C4-2B (cell line): ENCODE measurements at regions not wholly inside any gene's neighbourhood (a gene's known extent, or its start where the extent isn't known, plus 50 kb on each side); places are given as distances from the start of the nearest gene placed in this dataset.
A peak's percentile ranks its signal among the peaks of the same experiment; 100 is the strongest.
"Not testable (repeated sequence)": the region's sequence is repeated elsewhere in the genome, so short reads cannot be mapped to it uniquely, and the experiment has no call there.

ENCODE experiments used
- H3K27ac ChIP-seq: fragments of 450-650 bp; 2 replicates; pipeline ENCODE4 v1.5.1; 2017
- ZFX ChIP-seq: fragments of 450-650 bp; IDR thresholded peaks from 2 replicates; pipeline ENCODE4 v1.6.1; 2017
- TF ChIP-seq, protein P1 (sequence below): fragments of 450-650 bp; conservative IDR thresholded peaks from 2 replicates; pipeline ENCODE4 v1.5.1; 2017; ENCODE audit warnings: mild to moderate bottlenecking

DNA sequence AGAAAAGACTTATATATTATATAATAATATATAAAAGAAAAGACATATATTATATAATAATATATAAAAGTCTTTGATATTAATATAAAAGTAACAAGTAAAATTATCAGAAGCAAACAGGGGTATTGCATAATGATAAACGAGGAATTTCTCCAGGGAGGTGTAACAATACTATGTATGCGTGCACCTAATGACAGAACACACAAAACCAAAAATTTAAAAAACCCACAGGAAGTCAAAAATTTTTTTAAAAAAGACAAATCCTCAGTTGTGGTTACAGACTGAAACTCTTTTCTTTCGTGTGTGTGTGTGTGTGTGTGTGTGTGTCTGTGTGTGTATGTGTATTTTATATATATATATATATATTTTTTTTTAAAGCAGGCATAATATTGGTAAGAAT, 279.2 kb upstream of the DPP6 start:
- TF ChIP-seq, protein P1, sequence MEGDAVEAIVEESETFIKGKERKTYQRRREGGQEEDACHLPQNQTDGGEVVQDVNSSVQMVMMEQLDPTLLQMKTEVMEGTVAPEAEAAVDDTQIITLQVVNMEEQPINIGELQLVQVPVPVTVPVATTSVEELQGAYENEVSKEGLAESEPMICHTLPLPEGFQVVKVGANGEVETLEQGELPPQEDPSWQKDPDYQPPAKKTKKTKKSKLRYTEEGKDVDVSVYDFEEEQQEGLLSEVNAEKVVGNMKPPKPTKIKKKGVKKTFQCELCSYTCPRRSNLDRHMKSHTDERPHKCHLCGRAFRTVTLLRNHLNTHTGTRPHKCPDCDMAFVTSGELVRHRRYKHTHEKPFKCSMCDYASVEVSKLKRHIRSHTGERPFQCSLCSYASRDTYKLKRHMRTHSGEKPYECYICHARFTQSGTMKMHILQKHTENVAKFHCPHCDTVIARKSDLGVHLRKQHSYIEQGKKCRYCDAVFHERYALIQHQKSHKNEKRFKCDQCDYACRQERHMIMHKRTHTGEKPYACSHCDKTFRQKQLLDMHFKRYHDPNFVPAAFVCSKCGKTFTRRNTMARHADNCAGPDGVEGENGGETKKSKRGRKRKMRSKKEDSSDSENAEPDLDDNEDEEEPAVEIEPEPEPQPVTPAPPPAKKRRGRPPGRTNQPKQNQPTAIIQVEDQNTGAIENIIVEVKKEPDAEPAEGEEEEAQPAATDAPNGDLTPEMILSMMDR, result no peak
- no peak for TF ChIP-seq ZFX
- H3K27ac ChIP-seq, result no peak overlapping the region

DNA sequence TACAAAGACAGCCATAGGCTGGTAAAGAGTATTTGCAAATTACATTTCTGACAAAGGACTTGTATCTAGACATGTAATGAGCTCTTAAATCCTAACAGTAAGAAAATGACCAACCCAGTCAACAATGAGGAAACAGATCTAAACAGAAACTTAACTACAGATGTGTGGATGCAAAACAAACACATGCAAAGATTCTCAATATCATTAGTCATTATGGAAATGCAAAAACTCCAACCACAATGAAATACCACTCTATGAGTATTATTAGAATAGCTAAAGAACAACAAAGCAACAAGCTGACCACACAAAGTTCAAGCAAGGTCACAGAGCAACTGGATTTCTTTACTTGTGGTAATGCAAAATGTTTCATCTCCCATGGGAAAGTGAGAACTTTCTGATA, 275.3 kb upstream of the DPP6 start:
- not testable (repeated sequence) for H3K27ac ChIP-seq

DNA sequence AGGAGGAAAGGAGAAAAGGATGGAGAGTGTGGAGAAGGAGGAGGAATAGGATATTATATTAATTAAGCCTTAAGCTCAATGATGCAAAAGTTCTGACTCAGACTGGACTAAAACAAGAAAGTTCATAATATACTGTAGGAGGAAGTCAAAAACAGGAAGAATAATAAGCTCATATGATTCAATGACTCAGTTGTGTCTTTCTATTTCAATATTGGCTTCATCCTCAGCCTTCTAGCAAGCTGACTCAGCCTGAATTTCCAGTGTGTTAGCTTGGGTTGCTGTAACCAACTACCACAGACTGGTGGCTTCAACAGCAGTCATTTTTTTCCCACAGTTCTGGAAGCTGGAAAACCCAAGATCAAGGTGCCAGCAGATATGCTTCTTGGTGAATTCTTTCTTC, 254.8 kb upstream of the DPP6 start:
- H3K27ac ChIP-seq, result not testable (repeated sequence)

DNA sequence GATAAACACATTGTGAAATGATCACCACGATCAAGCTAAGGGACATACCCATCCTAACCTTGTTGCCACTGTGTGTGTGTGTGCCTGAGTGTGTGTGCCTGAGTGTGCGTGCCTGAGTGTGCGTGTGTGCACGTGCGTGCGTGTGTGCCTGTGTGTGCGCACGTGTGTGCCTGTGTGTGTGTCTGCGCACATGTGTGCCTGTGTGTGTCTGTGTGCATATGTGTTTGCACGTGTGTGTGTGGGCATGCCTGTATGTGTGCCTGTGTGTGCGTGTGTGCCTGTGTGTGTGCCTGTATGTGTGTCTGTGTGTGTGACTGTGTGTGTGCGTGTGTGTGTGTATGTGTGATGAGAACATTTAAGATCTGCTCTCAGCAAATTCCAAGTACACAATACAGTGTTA, 244.1 kb upstream of the DPP6 start:
- no peak for TF ChIP-seq ZFX
- no peak overlapping the region for H3K27ac ChIP-seq

DNA sequence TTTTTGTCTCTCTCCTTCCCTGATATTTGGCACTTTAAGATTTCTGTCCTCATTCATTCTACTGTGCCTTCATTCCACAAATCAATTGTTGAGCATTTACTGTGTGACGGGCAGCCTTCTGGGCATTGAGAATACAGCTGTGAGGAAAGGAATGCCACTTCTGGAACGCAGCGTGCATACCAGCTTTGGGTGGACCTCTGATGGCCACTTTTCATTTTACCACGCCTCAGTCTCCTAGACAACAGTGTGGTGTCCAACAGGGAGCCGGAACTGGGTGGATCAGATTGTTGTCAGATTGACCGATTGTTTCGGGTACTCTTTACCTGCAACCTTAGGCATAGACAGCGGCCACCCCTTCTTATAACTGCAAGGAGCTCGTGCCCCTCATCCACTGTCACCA, 222.7 kb upstream of the DPP6 start:
- no peak overlapping the region for H3K27ac ChIP-seq
- TF ChIP-seq, protein P1, result no peak
- TF ChIP-seq ZFX, result no peak

DNA sequence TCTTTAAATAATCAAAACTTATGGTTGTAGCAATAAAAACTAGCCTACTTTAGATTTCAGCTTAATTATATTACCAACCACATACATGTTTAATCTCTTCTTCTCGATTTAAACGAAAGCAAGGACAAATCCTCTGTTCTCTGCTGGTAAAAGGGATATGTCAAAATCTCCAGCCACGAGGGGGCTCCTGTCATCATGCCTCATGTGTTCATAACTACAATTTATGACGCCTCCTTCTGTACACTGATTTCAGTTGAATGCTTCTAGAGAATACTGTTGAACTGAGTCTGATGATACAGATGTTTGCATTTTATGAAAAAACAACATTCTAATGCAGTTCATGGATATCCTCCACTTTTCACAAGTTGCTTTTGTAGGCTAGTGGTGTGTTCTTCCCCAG, 220.0 kb upstream of the DPP6 start:
- H3K27ac ChIP-seq, result no peak overlapping the region
- TF ChIP-seq, protein P1, result peak; percentile 48
- TF ChIP-seq ZFX, result no peak

DNA sequence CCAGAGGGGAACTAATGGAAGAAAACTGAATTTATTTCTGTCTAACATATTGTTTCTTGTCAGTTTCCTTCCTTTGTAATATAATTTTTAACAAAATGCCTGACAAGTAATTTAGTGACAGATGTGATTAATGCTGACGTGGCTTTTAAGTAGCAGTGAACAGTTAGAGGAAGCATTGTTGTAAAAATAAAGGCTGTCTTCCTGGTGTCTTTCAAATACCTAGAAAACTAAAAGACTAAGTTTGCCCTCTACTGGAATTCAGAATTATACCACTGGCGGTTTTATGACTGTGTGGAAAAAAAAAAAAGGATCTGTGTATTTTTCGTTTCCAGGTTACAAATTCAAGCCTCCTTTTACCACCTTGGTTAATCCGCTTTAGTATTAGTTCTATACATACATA, 217.1 kb upstream of the DPP6 start:
- TF ChIP-seq ZFX, result no peak
- TF ChIP-seq, protein P1, result peak; percentile 45
- no peak overlapping the region for H3K27ac ChIP-seq

DNA sequence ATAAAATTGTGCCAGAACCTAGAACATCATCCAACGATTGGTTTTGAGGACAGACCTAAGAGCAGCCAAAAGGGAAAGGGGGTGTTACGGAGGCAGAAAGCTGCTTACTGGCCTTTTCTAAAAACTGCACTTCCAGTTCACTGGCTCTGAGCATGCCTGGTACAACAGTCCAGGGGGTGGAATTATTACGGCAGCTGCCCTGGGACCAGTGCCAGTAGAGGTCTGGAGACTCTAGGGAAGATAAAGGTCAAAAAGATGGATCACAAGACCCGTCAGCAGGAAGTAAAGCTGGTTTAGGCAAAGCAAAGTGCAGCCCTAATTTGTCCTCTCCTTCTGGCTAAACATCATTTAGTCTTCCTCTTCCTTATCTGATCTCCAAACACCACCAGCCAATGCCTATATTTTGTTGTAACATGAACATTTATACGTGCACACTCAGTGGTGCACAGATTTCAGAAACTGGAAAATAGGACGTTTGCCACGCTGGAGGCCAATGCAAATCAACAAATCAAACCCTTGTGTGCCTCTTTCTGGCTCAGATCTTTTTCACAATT, 216.4 kb upstream of the DPP6 start:
- no peak overlapping the region for H3K27ac ChIP-seq
- TF ChIP-seq, protein P1, result no peak
- no peak for TF ChIP-seq ZFX

DNA sequence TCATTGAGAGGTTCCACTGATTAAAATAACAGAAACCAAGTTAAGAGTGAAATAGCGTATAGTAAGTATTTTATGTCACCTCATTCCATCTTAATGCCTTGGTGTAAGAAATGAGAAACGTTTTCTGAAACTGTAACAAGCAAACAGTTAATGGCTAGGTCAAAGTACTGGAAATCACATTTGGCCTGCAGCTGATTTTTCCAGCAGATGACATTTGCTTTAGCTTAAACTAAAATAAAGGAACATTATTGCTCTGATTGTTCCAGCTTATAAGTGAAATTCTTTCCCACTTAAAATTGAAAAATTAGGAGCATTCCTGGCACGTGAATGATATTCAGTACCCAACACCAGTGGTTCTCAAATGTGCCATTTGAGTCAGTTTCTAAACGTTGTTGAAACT, 213.6 kb upstream of the DPP6 start:
- no peak overlapping the region for H3K27ac ChIP-seq
- TF ChIP-seq ZFX, result no peak
- TF ChIP-seq, protein P1, result no peak
